Duodenal mucosa (tissue), 2 donors: ENCODE measurements at regions not wholly inside any gene's neighbourhood (a gene's known extent, or its start where the extent isn't known, plus 50 kb on each side); places are given as distances from the start of the nearest gene placed in this dataset.
A peak's percentile ranks its signal among the peaks of the same experiment; 100 is the strongest.

Experiments
- H3K27ac ChIP-seq: one replicate; pipeline ENCODE4 v1.7.0; 2013; ENCODE audit warnings: low read depth, low read length
- H3K27me3 ChIP-seq, 2 donors: one replicate each; pipeline ENCODE4 v1.7.0; 2013; ENCODE audit warnings: low read length in 2 of 2, control low read depth in 1 of 2; ENCODE audit not compliant: insufficient read depth in 2 of 2, control insufficient read depth in 1 of 2
- H3K36me3 ChIP-seq, 2 donors: one replicate each; pipeline ENCODE4 v1.7.0; 2013; ENCODE audit warnings: low read length in 2 of 2, control low read depth in 1 of 2; ENCODE audit not compliant: insufficient read depth in 2 of 2, control insufficient read depth in 1 of 2
- H3K4me1 ChIP-seq, 2 donors: one replicate each; pipeline ENCODE4 v1.7.0; 2013; ENCODE audit warnings: low read length in 2 of 2, control low read depth in 1 of 2; ENCODE audit not compliant: insufficient read depth in 2 of 2, control insufficient read depth in 1 of 2
- H3K4me3 ChIP-seq, 2 donors: one replicate each; pipeline ENCODE4 v1.7.0; 2013; ENCODE audit warnings: low read length in 2 of 2, low read depth in 1 of 2
- H3K9ac ChIP-seq, 2 donors: one replicate each; pipeline ENCODE4 v1.7.0; 2013; ENCODE audit warnings: low read length in 2 of 2, low read depth in 1 of 2
- H3K9me3 ChIP-seq, 2 donors: one replicate each; pipeline ENCODE4 v1.7.0; 2013; ENCODE audit warnings: low read length in 2 of 2, control low read depth in 1 of 2; ENCODE audit not compliant: control insufficient read depth in 1 of 2

GRCh38 chr6:6910734-6911295 is 196.9 kb upstream of the RREB1 start:
- no peak overlapping the region for H3K27ac ChIP-seq
- no peaks in the 10 kb centered on the region for H3K36me3 ChIP-seq
- H3K9ac ChIP-seq: no peak overlapping the region
- H3K27me3 ChIP-seq: no peaks in the 10 kb centered on the region
- no peak overlapping the region for H3K4me3 ChIP-seq
- H3K4me1 ChIP-seq: peaks cover under 1 to 6% of the 10 kb centered on the region in 2 donors
- no peaks in the 10 kb centered on the region for H3K9me3 ChIP-seq

- Histone ChIP-seq H3K36me3 (no peaks in the 10 kb centered on the region), H3K9ac (no peak overlapping the region), H3K4me1 (peaks cover 6 to 11% of the 10 kb centered on the region in 2 donors), H3K4me3 (no peak overlapping the region), H3K27ac (no peak overlapping the region), H3K27me3 (no peaks in the 10 kb centered on the region), H3K9me3 (no peaks in the 10 kb centered on the region)
Measured at GRCh38 chr6:6911391-6911790, 196.4 kb upstream of the RREB1 start.

- H3K27me3 ChIP-seq: no peaks in the 10 kb centered on the region
- H3K9ac ChIP-seq: no peak overlapping the region
- H3K36me3 ChIP-seq: no peaks in the 10 kb centered on the region
- H3K9me3 ChIP-seq: no peaks in the 10 kb centered on the region
- no peak overlapping the region for H3K4me3 ChIP-seq
- no peak overlapping the region for H3K27ac ChIP-seq
- H3K4me1 ChIP-seq: peaks cover 6 to 13% of the 10 kb centered on the region in 2 donors
Measured at GRCh38 chr6:6912817-6913744, 194.7 kb upstream of the RREB1 start.

GRCh38 chr6:6915219-6915618 is 192.5 kb upstream of the RREB1 start:
- H3K4me1 ChIP-seq: peaks cover 6 to 13% of the 10 kb centered on the region in 2 donors
- peak overlapping the region in 1 of 2 donors; percentile 33 for H3K9ac ChIP-seq
- H3K4me3 ChIP-seq: peak overlapping the region; percentile 46 to 53
- H3K27me3 ChIP-seq: no peaks in the 10 kb centered on the region
- H3K36me3 ChIP-seq: no peaks in the 10 kb centered on the region
- H3K9me3 ChIP-seq: no peaks in the 10 kb centered on the region
- no peak overlapping the region for H3K27ac ChIP-seq

- peak overlapping the region; percentile 33 to 56 for H3K9ac ChIP-seq
- no peaks in the 10 kb centered on the region for H3K36me3 ChIP-seq
- peak overlapping the region; percentile 46 to 53 for H3K4me3 ChIP-seq
- peaks cover 6 to 13% of the 10 kb centered on the region in 2 donors for H3K4me1 ChIP-seq
- H3K27ac ChIP-seq: no peak overlapping the region
- no peaks in the 10 kb centered on the region for H3K27me3 ChIP-seq
- no peaks in the 10 kb centered on the region for H3K9me3 ChIP-seq
Measured at GRCh38 chr6:6915813-6916547, 191.8 kb upstream of the RREB1 start.

- H3K9me3 ChIP-seq: no peaks in the 10 kb centered on the region
- H3K27ac ChIP-seq: no peak overlapping the region
- H3K9ac ChIP-seq: no peak overlapping the region
- H3K4me1 ChIP-seq: peaks cover 6 to 13% of the 10 kb centered on the region in 2 donors
- no peak overlapping the region for H3K4me3 ChIP-seq
- H3K27me3 ChIP-seq: no peaks in the 10 kb centered on the region
- no peaks in the 10 kb centered on the region for H3K36me3 ChIP-seq
Measured at GRCh38 chr6:6916598-6916997, 191.2 kb upstream of the RREB1 start.

GRCh38 chr6:6918216-6918983 is 189.4 kb upstream of the RREB1 start:
- Histone ChIP-seq H3K9ac (no peak overlapping the region), H3K4me3 (no peak overlapping the region), H3K9me3 (peaks cover 0 to 2% of the 10 kb centered on the region in 2 donors), H3K36me3 (no peaks in the 10 kb centered on the region), H3K4me1 (peaks cover 6 to 13% of the 10 kb centered on the region in 2 donors), H3K27me3 (no peaks in the 10 kb centered on the region), H3K27ac (no peak overlapping the region)

GRCh38 chr6:6919173-6919572 is 188.6 kb upstream of the RREB1 start:
- Histone ChIP-seq H3K27me3 (no peaks in the 10 kb centered on the region), H3K9ac (no peak overlapping the region), H3K4me1 (peaks cover 6 to 13% of the 10 kb centered on the region in 2 donors), H3K27ac (no peak overlapping the region), H3K4me3 (no peak overlapping the region), H3K36me3 (no peaks in the 10 kb centered on the region), H3K9me3 (peaks cover 0 to 2% of the 10 kb centered on the region in 2 donors)

- H3K27me3 ChIP-seq: no peaks in the 10 kb centered on the region
- peaks cover 6 to 12% of the 10 kb centered on the region in 2 donors for H3K4me1 ChIP-seq
- H3K4me3 ChIP-seq: no peak overlapping the region
- no peak overlapping the region for H3K9ac ChIP-seq
- H3K27ac ChIP-seq: no peak overlapping the region
- H3K36me3 ChIP-seq: no peaks in the 10 kb centered on the region
- peaks cover 0 to 2% of the 10 kb centered on the region in 2 donors for H3K9me3 ChIP-seq
Measured at GRCh38 chr6:6920114-6920986, 187.4 kb upstream of the RREB1 start.
